ENCODE measurements at regions not wholly inside any gene's neighbourhood (a gene's known extent, or its start where the extent isn't known, plus 50 kb on each side); places are given as distances from the start of the nearest gene placed in this dataset.

DNA sequence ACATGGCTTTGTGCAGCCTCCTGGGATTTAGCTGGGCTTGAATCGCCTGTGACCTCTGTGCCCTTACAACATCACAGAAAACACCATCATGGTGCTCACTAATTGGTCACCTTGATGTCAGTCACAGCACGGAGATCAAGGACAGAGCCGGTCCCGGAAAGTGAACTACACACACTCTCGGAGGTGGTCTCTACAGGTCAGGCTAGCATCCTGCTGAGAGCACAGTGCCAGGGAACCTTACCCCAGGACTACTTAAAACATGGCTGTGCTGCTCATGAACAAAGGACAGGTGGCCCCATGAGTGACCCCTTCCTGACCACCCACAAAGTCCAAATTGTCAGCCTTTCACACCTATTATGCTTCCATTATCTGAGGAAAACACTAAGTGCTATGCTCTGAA is 1782.1 kb upstream of the CELF4 start:
- Histone ChIP-seq H3K36me3 (ENCODE audit: control insufficient read depth in 2 of 2, extremely low read depth in 1 of 2, insufficient read depth in 2 of 2, low read length in 2 of 2) (no peaks in the 10 kb centered on the region), H3K9me1 (replicated peaks; ENCODE audit: control insufficient read depth, extremely low read depth, insufficient read depth, low read length) (no peaks in the 10 kb centered on the region), H3K4me2 (ENCODE audit: insufficient read depth, low read length) (no peak overlapping the region), H3K79me2 (ENCODE audit: control insufficient read depth, insufficient read depth, low read length) (no peaks in the 10 kb centered on the region), H3K27me3 (ENCODE audit: control insufficient read depth in 2 of 2, insufficient read depth in 2 of 2, low read length in 2 of 2) (no peaks in the 10 kb centered on the region), H3K9me3 (replicated peaks; ENCODE audit: control insufficient read depth, insufficient read depth, low read length) (no peaks in the 10 kb centered on the region), H2AFZ (ENCODE audit: low read depth, low read length) (no peak overlapping the region), H4K20me1 (replicated peaks; ENCODE audit: control insufficient read depth, extremely low read depth, insufficient read depth, low read length) (no peaks in the 10 kb centered on the region), H3K4me1 (ENCODE audit: control insufficient read depth, extremely low read depth, insufficient read depth, low read length) (no peaks in the 10 kb centered on the region), H3K9ac (replicated peaks; ENCODE audit: extremely low read depth, insufficient read depth, low read length) (no peak overlapping the region), H3K27ac (ENCODE audit: insufficient read depth, low read depth, low read length) (no peak overlapping the region), H3K4me3 (replicated peaks in 1 of 3; ENCODE audit: insufficient read depth in 1 of 3, low read depth in 1 of 3, low read length in 3 of 3) (no peak overlapping the region)
- no TSS peak for BruUV-seq (replicated peaks)
- FAIRE-seq = no peak
- CTCF ChIA-PET = no interaction called here
- intact Hi-C loops (cut with micrococcal nuclease) (no loop called here), dilution Hi-C loops (cut with MboI; ENCODE audit: extremely low pct_ligation_motif_present, low sequenced_read_pairs) (no loop called here)
- DNase-seq (ENCODE audit: low read depth, low spot score) = no peak
- TF ChIP-seq POLR2AphosphoS5 (IDR thresholded peaks at IDR 0.05; ENCODE audit: insufficient read depth, low read depth, low read length) (no peak), POLR2A (IDR thresholded peaks at IDR 0.05; ENCODE audit: low read depth, low read length) (no peak), MAX (IDR thresholded peaks at IDR 0.05; ENCODE audit: insufficient read depth, insufficient read length) (no peak), MYC (IDR thresholded peaks at IDR 0.05; ENCODE audit: low read depth, low read length) (no peak), EZH2 (IDR thresholded peaks at IDR 0.05; ENCODE audit: borderline replicate concordance, low read depth, low read length, severe bottlenecking) (no peak), GATA2 (IDR thresholded peaks at IDR 0.05; ENCODE audit: insufficient read depth, insufficient read length, low read depth, low read length) (no peak)
- TF ChIP-seq, protein P1, sequence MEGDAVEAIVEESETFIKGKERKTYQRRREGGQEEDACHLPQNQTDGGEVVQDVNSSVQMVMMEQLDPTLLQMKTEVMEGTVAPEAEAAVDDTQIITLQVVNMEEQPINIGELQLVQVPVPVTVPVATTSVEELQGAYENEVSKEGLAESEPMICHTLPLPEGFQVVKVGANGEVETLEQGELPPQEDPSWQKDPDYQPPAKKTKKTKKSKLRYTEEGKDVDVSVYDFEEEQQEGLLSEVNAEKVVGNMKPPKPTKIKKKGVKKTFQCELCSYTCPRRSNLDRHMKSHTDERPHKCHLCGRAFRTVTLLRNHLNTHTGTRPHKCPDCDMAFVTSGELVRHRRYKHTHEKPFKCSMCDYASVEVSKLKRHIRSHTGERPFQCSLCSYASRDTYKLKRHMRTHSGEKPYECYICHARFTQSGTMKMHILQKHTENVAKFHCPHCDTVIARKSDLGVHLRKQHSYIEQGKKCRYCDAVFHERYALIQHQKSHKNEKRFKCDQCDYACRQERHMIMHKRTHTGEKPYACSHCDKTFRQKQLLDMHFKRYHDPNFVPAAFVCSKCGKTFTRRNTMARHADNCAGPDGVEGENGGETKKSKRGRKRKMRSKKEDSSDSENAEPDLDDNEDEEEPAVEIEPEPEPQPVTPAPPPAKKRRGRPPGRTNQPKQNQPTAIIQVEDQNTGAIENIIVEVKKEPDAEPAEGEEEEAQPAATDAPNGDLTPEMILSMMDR (IDR thresholded peaks at IDR 0.05; ENCODE audit: extremely low read depth in 1 of 2, insufficient read depth in 1 of 2, low read depth in 1 of 2, low read length in 2 of 2) = no peak
- POLR2A ChIA-PET = no interaction called here

DNA sequence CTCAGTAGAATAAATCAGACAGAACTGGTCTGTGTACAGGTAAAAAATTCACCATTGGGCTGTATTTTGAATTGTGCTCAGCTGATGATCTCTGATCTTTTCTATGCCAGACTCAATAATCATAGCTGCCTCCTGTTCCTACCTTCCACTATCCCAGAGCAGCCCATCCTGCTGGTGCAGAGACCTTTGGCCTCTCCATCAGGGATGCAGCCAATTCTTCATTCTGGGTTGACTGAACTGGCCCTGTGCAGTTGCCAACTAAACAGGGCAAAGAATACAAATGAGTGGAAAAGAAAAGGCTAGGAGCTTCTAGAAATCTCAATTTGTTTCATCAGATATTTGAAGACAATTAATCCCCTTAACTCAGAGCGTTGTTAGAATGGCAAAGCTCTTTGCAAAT is 1781.3 kb upstream of the CELF4 start:
- dilution Hi-C loops (cut with MboI; ENCODE audit: extremely low pct_ligation_motif_present, low sequenced_read_pairs) = no loop called here
- H3K4me2 ChIP-seq (ENCODE audit: insufficient read depth, low read length) = no peak overlapping the region
- no peak for FAIRE-seq
- no peak overlapping the region for H3K4me3 ChIP-seq (replicated peaks in 1 of 3; ENCODE audit: insufficient read depth in 1 of 3, low read depth in 1 of 3, low read length in 3 of 3)
- no peak overlapping the region for H2AFZ ChIP-seq (ENCODE audit: low read depth, low read length)
- no peaks in the 10 kb centered on the region for H3K27me3 ChIP-seq (ENCODE audit: control insufficient read depth in 2 of 2, insufficient read depth in 2 of 2, low read length in 2 of 2)
- H3K36me3 ChIP-seq (ENCODE audit: control insufficient read depth in 2 of 2, extremely low read depth in 1 of 2, insufficient read depth in 2 of 2, low read length in 2 of 2) = no peaks in the 10 kb centered on the region
- POLR2A ChIA-PET = no interaction called here
- no peaks in the 10 kb centered on the region for H4K20me1 ChIP-seq (replicated peaks; ENCODE audit: control insufficient read depth, extremely low read depth, insufficient read depth, low read length)
- intact Hi-C loops (cut with micrococcal nuclease) = no loop called here
- DNase-seq (ENCODE audit: low read depth, low spot score) = no peak
- TF ChIP-seq EZH2 (IDR thresholded peaks at IDR 0.05; ENCODE audit: borderline replicate concordance, low read depth, low read length, severe bottlenecking) (no peak), FOS (IDR thresholded peaks at IDR 0.05; ENCODE audit: borderline replicate concordance, insufficient read depth, low read length) (no peak), MAX (IDR thresholded peaks at IDR 0.05; ENCODE audit: insufficient read depth, insufficient read length) (no peak), GATA2 (IDR thresholded peaks at IDR 0.05; ENCODE audit: insufficient read depth, insufficient read length, low read depth, low read length) (no peak), JUN (IDR thresholded peaks at IDR 0.05; ENCODE audit: borderline replicate concordance, insufficient read depth, insufficient read length, low read depth) (no peak), MYC (IDR thresholded peaks at IDR 0.05; ENCODE audit: low read depth, low read length) (no peak), POLR2A (IDR thresholded peaks at IDR 0.05; ENCODE audit: low read depth, low read length) (no peak), POLR2AphosphoS5 (IDR thresholded peaks at IDR 0.05; ENCODE audit: insufficient read depth, low read depth, low read length) (no peak)
- TF ChIP-seq, protein P1 (IDR thresholded peaks at IDR 0.05; ENCODE audit: extremely low read depth in 1 of 2, insufficient read depth in 1 of 2, low read depth in 1 of 2, low read length in 2 of 2) = no peak
- no peaks in the 10 kb centered on the region for H3K9me3 ChIP-seq (replicated peaks; ENCODE audit: control insufficient read depth, insufficient read depth, low read length)
- H3K9ac ChIP-seq (replicated peaks; ENCODE audit: extremely low read depth, insufficient read depth, low read length) = no peak overlapping the region
- BruUV-seq (replicated peaks) = no TSS peak
- no peak overlapping the region for H3K27ac ChIP-seq (ENCODE audit: insufficient read depth, low read depth, low read length)
- CTCF ChIA-PET = no interaction called here
- H3K79me2 ChIP-seq (ENCODE audit: control insufficient read depth, insufficient read depth, low read length) = no peaks in the 10 kb centered on the region
- H3K4me1 ChIP-seq (ENCODE audit: control insufficient read depth, extremely low read depth, insufficient read depth, low read length) = no peaks in the 10 kb centered on the region
- H3K9me1 ChIP-seq (replicated peaks; ENCODE audit: control insufficient read depth, extremely low read depth, insufficient read depth, low read length) = no peaks in the 10 kb centered on the region

All from endothelial cell of umbilical vein (primary cell).